AG08395 (cell line): ENCODE measurements at regions not wholly inside any gene's neighbourhood (a gene's known extent, or its start where the extent isn't known, plus 50 kb on each side); places are given as distances from the start of the nearest gene placed in this dataset.

Experiments
- DNase-seq: peaks from one replicate; pipeline ENCODE4 v3.0.0; 2012; ENCODE audit warnings: mixed read lengths, low spot score

GRCh38 chr2:107383691-107384090 is 443.0 kb upstream of the RGPD4 start:
- no peak for DNase-seq

- no peak for DNase-seq
These were observed 442.3 kb upstream of the RGPD4 start for GRCh38 chr2:107384422-107384821.

- DNase-seq = no peak
These were observed 440.8 kb upstream of the RGPD4 start for GRCh38 chr2:107385921-107386320.

- no peak for DNase-seq
These were observed 434.4 kb upstream of the RGPD4 start for GRCh38 chr2:107392241-107392704.

- DNase-seq = no peak
These were observed 433.2 kb upstream of the RGPD4 start for GRCh38 chr2:107393516-107393915.

- no peak for DNase-seq
These were observed 428.0 kb upstream of the RGPD4 start for GRCh38 chr2:107398683-107399082.

- DNase-seq = no peak
These were observed 424.4 kb upstream of the RGPD4 start for GRCh38 chr2:107402330-107402729.

- no peak for DNase-seq
These were observed 421.4 kb upstream of the RGPD4 start for GRCh38 chr2:107405261-107405660.

- DNase-seq = no peak
These were observed 419.7 kb upstream of the RGPD4 start for GRCh38 chr2:107407017-107407416.

GRCh38 chr2:107407974-107408373 is 418.7 kb upstream of the RGPD4 start:
- DNase-seq = no peak

- no peak for DNase-seq
These were observed 415.4 kb upstream of the RGPD4 start for GRCh38 chr2:107411267-107411666.

- no peak for DNase-seq
These were observed 414.3 kb upstream of the RGPD4 start for GRCh38 chr2:107412209-107412904.

GRCh38 chr2:107412981-107413380 is 413.7 kb upstream of the RGPD4 start:
- no peak for DNase-seq

- DNase-seq = no peak
These were observed 412.3 kb upstream of the RGPD4 start for GRCh38 chr2:107414376-107414775.

- no peak for DNase-seq
These were observed 408.0 kb upstream of the RGPD4 start for GRCh38 chr2:107418708-107419107.

- DNase-seq = no peak
These were observed 407.5 kb upstream of the RGPD4 start for GRCh38 chr2:107419191-107419590.

GRCh38 chr2:107428781-107429180 is 397.9 kb upstream of the RGPD4 start:
- no peak for DNase-seq

GRCh38 chr2:107430006-107430405 is 396.7 kb upstream of the RGPD4 start:
- DNase-seq = no peak

- no peak for DNase-seq
These were observed 396.0 kb upstream of the RGPD4 start for GRCh38 chr2:107430596-107431266.

- DNase-seq = no peak
These were observed 390.4 kb upstream of the RGPD4 start for GRCh38 chr2:107436281-107436680.

- DNase-seq = no peak
These were observed 389.4 kb upstream of the RGPD4 start for GRCh38 chr2:107437265-107437664.

- no peak for DNase-seq
These were observed 388.9 kb upstream of the RGPD4 start for GRCh38 chr2:107437807-107438206.

- DNase-seq = no peak
These were observed 378.5 kb upstream of the RGPD4 start for GRCh38 chr2:107448160-107448559.

GRCh38 chr2:107461301-107461700 is 365.4 kb upstream of the RGPD4 start:
- no peak for DNase-seq
